ENCODE measurements at regions not wholly inside any gene's neighbourhood (a gene's known extent, or its start where the extent isn't known, plus 50 kb on each side); places are given as distances from the start of the nearest gene placed in this dataset.

DNA sequence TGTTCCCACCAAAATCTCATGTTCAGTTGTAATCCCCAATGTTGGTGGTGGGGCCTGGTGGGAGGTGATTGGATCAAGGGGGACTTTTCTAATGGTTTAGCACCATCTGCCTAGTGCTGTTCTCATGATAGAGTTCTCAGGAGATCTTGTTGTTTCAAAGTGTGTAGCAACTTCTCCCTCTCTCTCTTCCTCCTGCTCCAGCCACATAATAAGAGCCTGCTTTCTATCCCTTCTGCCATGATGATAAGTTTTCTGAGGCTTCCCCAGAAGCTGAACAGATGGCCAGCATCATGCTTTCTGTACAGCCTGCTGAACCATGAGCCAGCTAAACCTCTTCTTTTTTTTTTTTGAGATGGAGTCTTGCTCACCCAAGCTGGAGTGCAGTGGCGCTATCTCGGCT, 910.6 kb downstream of the KCNMA1 start:
- Mint-ChIP-seq H3K27me3 (ENCODE audit: low read depth) (peaks cover 36% of the 10 kb centered on the region), H3K27ac (no peak overlapping the region), H3K4me3 (no peak overlapping the region), H3K36me3 (no peaks in the 10 kb centered on the region), H3K9me3 (peaks cover 9% of the 10 kb centered on the region), H3K4me1 (no peaks in the 10 kb centered on the region)
- TF ChIP-seq, protein P1, sequence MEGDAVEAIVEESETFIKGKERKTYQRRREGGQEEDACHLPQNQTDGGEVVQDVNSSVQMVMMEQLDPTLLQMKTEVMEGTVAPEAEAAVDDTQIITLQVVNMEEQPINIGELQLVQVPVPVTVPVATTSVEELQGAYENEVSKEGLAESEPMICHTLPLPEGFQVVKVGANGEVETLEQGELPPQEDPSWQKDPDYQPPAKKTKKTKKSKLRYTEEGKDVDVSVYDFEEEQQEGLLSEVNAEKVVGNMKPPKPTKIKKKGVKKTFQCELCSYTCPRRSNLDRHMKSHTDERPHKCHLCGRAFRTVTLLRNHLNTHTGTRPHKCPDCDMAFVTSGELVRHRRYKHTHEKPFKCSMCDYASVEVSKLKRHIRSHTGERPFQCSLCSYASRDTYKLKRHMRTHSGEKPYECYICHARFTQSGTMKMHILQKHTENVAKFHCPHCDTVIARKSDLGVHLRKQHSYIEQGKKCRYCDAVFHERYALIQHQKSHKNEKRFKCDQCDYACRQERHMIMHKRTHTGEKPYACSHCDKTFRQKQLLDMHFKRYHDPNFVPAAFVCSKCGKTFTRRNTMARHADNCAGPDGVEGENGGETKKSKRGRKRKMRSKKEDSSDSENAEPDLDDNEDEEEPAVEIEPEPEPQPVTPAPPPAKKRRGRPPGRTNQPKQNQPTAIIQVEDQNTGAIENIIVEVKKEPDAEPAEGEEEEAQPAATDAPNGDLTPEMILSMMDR (IDR thresholded peaks at IDR 0.05; ENCODE audit: unreplicated experiment) = no peak
- DNase-seq (ENCODE audit: low spot score in 2 of 2, unreplicated experiment in 2 of 2) = no peak

DNA sequence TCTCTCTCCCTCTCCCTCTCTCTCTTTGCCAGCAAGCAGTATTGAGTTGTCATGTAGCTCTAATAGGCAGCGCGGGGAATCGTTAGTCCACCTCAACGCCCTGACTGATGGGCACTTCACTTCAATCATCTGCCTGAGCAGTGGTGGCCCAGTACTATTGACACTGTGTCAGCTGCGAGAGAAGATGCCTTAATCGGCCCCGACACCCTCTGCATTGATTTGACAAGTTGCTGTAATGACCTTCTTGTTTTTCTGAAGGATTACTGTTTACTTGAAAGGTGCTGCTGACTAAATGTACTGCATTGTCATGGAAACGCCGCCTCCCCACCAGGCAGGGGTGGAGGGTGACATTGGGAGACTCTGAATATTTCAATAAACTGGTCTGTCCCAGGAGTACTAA, 913.8 kb downstream of the KCNMA1 start:
- H3K4me3 Mint-ChIP-seq = no peak overlapping the region
- H3K4me1 Mint-ChIP-seq = no peaks in the 10 kb centered on the region

DNA sequence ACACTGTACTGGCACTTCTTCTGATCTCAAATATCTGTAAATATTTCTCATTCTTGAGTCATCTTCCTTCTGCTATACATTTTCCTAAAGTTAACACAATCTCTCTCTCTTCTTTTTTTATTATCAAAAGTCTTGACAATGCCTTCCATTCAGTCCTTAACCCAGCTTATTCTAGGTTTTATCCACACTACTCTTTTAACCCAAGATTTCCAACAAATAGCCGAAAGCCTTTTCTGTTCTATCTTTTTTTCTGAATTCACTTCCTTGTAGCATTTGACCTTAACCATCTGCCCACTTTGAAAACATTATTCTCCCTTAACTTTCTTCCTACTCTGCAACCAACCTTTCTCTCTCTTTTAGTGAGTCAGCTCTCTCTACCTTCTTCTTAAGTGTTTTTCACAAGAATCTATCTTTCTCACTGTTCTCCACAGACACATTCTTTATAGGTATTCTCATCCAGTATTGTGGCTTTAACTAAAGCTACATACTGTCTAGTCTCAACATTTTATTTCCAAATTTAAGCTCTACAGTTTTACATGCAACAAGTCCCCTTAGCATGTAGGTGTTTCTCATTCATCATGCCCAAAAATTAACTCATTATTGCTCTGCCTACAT, 915.6 kb downstream of the KCNMA1 start:
- no peak for DNase-seq (ENCODE audit: low spot score in 2 of 2, unreplicated experiment in 2 of 2)
- no peaks in the 10 kb centered on the region for H3K36me3 Mint-ChIP-seq
- no peak overlapping the region for H3K27ac Mint-ChIP-seq
- no peak overlapping the region for H3K4me3 Mint-ChIP-seq
- H3K4me1 Mint-ChIP-seq = no peaks in the 10 kb centered on the region
- H3K27me3 Mint-ChIP-seq (ENCODE audit: low read depth) = peaks cover 29% of the 10 kb centered on the region
- no peaks in the 10 kb centered on the region for H3K9me3 Mint-ChIP-seq
- TF ChIP-seq, protein P1 (IDR thresholded peaks at IDR 0.05; ENCODE audit: unreplicated experiment) = no peak

More for the DNA sequence above, 913.8 kb downstream of the KCNMA1 start:
- no peak for DNase-seq (ENCODE audit: low spot score in 2 of 2, unreplicated experiment in 2 of 2)
- H3K9me3 Mint-ChIP-seq = no peaks in the 10 kb centered on the region
- peaks cover 28% of the 10 kb centered on the region for H3K27me3 Mint-ChIP-seq (ENCODE audit: low read depth)
- TF ChIP-seq, protein P1 (IDR thresholded peaks at IDR 0.05; ENCODE audit: unreplicated experiment) = no peak
- no peaks in the 10 kb centered on the region for H3K36me3 Mint-ChIP-seq
- no peak overlapping the region for H3K27ac Mint-ChIP-seq

DNA sequence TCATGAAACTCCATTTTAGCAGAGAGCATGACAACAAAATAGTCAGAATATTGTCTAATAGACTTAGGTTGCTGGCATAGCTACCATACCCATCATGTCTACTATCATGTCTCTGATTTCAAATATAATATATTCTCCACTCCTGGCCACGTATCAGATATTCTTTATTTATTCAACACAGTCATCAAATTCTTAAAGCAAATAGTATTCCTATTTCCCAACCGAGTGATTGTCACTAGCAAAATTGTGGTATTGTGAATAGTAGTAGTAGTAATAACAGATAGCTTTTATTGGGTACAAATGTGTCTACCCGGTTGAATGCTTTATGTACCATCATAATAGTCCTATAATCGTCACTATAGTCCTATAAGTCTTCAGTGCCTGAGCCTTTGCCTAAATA, 918.6 kb downstream of the KCNMA1 start:
- Mint-ChIP-seq H3K9me3 (no peaks in the 10 kb centered on the region), H3K27me3 (ENCODE audit: low read depth) (peaks cover 49% of the 10 kb centered on the region), H3K4me3 (no peak overlapping the region), H3K27ac (no peak overlapping the region), H3K4me1 (no peaks in the 10 kb centered on the region), H3K36me3 (no peaks in the 10 kb centered on the region)
- TF ChIP-seq, protein P1 (IDR thresholded peaks at IDR 0.05; ENCODE audit: unreplicated experiment) = no peak
- no peak for DNase-seq (ENCODE audit: low spot score in 2 of 2, unreplicated experiment in 2 of 2)

DNA sequence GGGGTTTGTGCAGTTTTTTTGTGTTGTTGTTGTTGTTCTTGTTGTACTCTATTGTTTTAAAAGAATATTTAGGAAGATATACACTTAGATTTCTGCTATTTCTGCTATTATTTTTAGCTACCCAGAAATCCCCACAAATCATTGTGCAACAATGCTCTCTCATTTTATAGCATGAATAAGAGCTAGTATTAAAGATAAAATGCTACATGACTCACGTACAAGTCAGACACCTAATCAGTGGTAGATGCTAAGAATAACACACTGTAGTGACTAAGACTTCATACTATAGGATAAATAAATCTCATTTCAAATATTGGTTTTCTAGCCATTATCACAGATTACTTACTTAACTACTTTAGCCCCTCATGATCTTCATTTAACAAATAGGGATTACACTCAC, 920.5 kb downstream of the KCNMA1 start:
- H3K27ac Mint-ChIP-seq = no peak overlapping the region

More for the DNA sequence above, 920.5 kb downstream of the KCNMA1 start:
- peaks cover 12% of the 10 kb centered on the region for H3K9me3 Mint-ChIP-seq
- no peak overlapping the region for H3K4me3 Mint-ChIP-seq
- no peak for DNase-seq (ENCODE audit: low spot score in 2 of 2, unreplicated experiment in 2 of 2)
- TF ChIP-seq, protein P1 (IDR thresholded peaks at IDR 0.05; ENCODE audit: unreplicated experiment) = no peak
- H3K36me3 Mint-ChIP-seq = no peaks in the 10 kb centered on the region
- H3K4me1 Mint-ChIP-seq = no peaks in the 10 kb centered on the region
- peaks cover 64% of the 10 kb centered on the region for H3K27me3 Mint-ChIP-seq (ENCODE audit: low read depth)
